ENCODE measurements at regions not wholly inside any gene's neighbourhood (a gene's known extent, or its start where the extent isn't known, plus 50 kb on each side); places are given as distances from the start of the nearest gene placed in this dataset.

GRCh38 chr20:36091561-36092397 is 62.8 kb upstream of the EPB41L1 start:
- no peak for TF ChIP-seq CTCF (conservative IDR thresholded peaks at IDR 0.05; ENCODE audit: low read length)

GRCh38 chr20:36092398-36093024 is 62.0 kb upstream of the EPB41L1 start:
- DNase-seq (ENCODE audit: low read depth) = no peak
- no peak for TF ChIP-seq CTCF (conservative IDR thresholded peaks at IDR 0.05; ENCODE audit: low read length)
- H3K4me3 ChIP-seq (ENCODE audit: low read length) = peak overlapping the region; percentile 76

More at GRCh38 chr20:36091561-36092397, 62.8 kb upstream of the EPB41L1 start:
- no peak for DNase-seq (ENCODE audit: low read depth)
- peak overlapping the region; percentile 26 for H3K4me3 ChIP-seq (ENCODE audit: low read length)

- TF ChIP-seq CTCF (conservative IDR thresholded peaks at IDR 0.05; ENCODE audit: low read length) = no peak
These were observed 61.3 kb upstream of the EPB41L1 start for GRCh38 chr20:36093025-36093803.

GRCh38 chr20:36093804-36094145 is 60.8 kb upstream of the EPB41L1 start:
- TF ChIP-seq CTCF (conservative IDR thresholded peaks at IDR 0.05; ENCODE audit: low read length) = no peak
- no peak for DNase-seq (ENCODE audit: low read depth)
- peak overlapping the region; percentile 76 for H3K4me3 ChIP-seq (ENCODE audit: low read length)

More at GRCh38 chr20:36093025-36093803, 61.3 kb upstream of the EPB41L1 start:
- H3K4me3 ChIP-seq (ENCODE audit: low read length) = peak overlapping the region; percentile 76
- peak; percentile 60 for DNase-seq (ENCODE audit: low read depth)

- TF ChIP-seq CTCF (conservative IDR thresholded peaks at IDR 0.05; ENCODE audit: low read length) = no peak
- peak; percentile 29 for DNase-seq (ENCODE audit: low read depth)
- peak overlapping the region; percentile 26 for H3K4me3 ChIP-seq (ENCODE audit: low read length)
These were observed 60.0 kb upstream of the EPB41L1 start for GRCh38 chr20:36094497-36094896.

- DNase-seq (ENCODE audit: low read depth) = no peak
- TF ChIP-seq CTCF (conservative IDR thresholded peaks at IDR 0.05; ENCODE audit: low read length) = no peak
- no peak overlapping the region for H3K4me3 ChIP-seq (ENCODE audit: low read length)
These were observed 58.1 kb upstream of the EPB41L1 start for GRCh38 chr20:36096435-36096834.

Data from AG10803 (cell line).